ENCODE measurements at regions not wholly inside any gene's neighbourhood (a gene's known extent, or its start where the extent isn't known, plus 50 kb on each side); places are given as distances from the start of the nearest gene placed in this dataset.
"Not testable (repeated sequence)": the region's sequence is repeated elsewhere in the genome, so short reads cannot be mapped to it uniquely, and the experiment has no call there.

DNA sequence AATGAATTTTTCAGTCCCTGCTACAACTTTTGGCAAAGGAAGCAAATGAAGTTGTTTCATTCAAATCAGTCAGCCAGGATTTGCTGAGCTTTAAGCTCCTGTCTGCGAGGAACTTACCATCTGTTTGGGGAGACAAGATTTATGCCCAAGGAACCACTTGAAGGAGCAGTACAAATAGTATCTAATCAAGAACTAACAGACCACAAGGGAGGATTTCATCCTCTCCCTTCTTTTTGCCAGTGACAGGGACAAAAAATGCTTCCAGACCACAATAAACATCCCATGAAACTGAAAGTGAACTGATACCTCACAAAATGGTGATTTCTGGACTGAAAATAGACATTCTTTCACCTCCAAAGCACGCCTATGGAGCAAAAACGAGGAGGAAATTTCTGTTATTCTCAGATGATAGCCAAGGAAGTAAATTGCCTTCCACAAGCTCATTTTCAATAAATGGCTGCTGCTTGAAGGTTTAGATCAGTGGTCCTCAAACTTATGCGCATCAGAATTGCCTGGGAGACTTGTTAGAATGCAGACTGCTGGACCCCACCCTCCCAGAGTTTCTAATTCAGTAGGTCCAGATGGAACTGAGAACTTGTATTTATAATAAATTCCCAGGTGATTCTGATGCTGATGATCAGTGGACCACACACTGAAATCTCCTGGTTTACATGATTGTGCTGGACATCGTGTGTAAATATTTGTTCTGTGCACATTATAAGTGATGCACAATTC lies 202.4 kb upstream of the GADL1 start:
- no peak for DNase-seq (ENCODE audit: low spot score)

DNA sequence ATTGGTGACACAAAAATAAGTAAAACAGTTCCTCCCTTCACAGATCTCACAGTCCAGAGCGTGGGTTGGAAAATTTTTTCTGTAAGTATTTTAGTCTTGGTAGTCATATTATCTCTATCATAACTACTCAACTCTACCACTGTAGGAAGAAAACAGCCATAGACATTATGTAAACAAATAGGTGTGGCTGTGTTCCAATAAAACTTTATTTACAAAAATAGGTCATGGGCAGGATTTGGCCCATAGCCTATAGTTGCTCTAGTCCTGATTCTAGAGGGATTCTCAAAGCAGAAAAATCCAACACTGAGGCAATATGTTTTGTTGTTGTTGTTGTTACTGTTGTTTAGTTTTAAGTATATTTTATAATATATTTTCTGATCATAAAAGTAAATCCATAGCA lies 206.1 kb upstream of the GADL1 start:
- DNase-seq (ENCODE audit: low spot score): no peak

DNA sequence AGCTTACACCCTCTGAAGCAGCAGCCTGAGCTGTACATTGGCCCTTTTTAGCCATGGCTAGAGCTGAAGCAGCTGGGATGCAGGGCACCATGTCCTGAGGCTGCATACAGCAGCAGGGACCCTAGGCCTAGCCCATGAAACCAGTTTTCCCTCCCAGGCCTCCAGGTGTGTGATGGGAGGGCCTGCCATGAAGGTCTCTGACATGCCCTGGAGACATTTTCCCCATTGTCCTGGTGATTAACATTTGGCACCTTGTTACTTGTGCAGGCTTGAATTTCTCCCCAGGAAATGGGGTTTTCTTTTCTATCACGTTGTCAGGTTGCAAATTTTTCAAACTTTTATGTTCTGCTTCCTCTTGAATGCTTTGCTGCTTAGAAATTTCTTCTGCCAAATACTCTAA lies 206.8 kb upstream of the GADL1 start:
- not testable (repeated sequence) for DNase-seq (ENCODE audit: low spot score)

DNA sequence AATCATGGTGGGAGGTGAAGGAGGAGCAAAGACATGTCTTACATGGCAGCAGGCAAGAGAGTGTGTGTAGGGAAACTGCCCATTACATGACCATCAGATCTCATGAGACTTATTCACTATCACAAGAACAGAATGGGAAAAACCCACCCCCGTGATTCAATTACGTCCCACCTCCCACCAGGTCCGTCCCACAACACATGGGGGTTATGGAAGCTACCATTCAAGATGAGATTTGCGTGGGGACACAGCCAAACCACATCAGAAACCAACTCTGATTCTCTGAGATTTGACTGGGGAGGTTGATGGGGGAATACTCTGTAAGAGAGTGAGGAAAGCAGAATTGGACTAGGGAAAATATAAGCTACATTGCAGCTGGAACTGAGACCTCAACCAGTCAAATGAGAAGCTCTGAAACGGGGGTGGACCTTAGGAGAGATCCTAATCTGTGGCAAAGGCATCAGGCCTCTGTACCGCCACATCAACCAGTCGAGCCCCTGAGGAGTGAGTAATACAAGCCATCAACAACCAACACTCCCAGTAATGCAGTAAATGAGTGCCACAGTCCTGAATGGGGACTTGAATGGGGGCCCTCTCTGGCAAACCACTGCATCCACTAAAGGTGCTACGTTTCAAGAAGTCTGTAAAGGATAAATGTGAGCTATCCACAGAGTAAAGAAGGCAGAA lies 207.9 kb upstream of the GADL1 start:
- no peak for DNase-seq (ENCODE audit: low spot score)

DNA sequence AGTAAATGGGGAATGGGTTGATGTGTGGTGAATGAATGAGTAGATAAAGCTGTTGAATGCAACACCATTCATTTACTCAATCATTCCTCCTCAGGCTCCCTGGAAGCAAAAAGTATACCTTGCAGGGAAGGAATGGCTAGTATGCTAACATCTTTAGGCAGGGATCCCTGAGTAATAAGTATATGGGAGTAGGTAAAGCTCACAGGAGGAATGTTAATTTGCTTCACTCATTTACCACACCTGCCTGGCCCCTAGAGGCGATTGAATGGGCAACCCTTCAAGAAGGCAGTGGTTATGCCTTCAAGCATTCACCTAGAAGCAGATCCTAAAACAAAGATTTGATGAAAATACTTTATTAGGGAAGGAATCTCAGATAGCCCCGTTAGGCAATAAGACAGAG lies 208.7 kb upstream of the GADL1 start:
- DNase-seq (ENCODE audit: low spot score): no peak

DNA sequence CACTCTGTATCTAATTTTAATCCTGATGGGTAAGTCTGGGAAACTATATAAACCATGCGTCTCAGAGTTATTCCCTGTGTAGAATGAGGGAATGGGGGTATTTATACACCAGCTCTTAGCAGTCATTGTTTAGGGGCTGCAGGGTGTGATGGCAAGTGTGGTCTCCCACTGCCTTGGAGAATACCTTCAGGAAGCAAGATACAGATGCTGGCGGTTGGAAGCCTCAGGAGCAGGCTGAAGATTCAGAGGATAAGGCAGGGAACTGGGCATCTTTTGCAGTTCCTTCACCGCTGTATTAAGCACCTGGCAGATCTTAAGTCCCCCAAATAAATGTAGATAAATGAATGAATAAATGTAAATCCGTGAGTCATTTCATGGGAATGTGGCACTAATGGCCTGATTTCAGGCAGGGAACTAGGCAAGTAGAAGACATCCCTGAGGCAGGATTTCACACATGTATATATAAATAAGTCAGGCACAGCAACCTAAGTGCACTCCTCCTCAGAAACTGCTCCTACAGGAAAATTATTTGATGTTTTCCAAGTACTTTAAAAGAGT lies 209.2 kb upstream of the GADL1 start:
- no peak for DNase-seq (ENCODE audit: low spot score)

DNA sequence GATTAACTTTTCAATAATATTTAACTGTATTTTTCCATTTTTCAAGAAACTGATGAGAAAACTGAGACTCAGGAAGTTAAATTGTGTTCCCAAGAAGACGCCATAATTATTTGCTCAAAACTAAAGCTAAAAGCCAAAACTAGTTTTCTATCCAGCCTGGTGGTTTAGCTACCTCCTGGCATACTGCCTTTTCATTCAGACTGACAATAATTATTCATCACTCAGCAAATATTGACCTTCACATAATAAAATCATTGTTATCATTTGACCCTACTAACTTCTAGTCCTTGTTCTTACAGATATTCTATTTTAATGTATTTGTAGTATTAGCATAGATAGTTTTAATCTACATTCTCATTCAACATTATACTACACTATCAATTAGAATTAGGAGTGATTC lies 210.6 kb upstream of the GADL1 start:
- no peak for DNase-seq (ENCODE audit: low spot score)

DNA sequence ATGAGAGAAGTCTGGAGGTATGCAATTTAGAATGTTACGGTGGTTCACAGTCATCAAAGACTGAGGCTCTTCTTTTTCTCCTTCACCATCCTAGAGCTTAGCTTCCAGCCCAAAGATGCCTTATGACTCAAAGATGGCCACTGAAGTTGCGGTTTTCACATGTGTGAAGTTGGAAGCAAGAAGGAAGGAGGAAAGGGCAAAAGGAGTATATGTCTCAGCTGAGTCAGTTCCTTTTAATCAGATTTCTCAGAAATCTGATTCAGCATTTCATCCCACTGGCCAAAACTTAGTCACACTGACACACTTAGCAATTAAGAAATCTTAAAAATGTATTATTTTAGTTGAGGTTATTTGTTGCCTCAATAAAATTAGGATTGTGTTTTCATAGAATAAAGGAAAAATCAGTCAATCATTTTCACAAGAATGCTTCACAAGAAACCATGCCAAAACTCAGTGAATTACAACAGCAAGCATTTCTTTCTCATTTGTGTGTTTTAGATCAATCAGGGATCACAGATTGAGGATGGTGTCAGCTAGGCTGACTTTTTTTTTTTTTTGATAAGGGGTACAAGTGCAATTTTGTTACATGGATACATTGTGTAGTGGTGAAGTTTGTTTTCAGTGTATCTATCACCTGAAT lies 211.1 kb upstream of the GADL1 start:
- DNase-seq (ENCODE audit: low spot score): no peak

DNA sequence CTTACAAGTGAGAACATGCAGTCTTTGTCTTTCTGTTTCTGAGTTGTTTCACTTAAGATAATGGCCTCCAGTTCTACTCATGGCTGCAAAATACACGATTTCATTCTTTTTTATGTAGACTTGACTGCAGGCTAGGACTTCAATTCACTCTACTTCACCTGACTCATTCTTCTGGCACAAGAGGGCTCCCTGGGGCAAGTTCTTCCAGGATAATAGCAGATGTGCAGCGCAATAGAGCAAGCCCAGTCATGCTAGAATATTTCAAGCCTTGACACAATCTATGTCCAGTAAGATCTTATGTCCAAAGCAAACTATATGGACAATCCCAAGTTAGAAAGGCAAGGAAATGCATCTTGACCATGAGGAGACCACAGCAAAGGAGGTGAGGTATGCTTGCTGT lies 211.7 kb upstream of the GADL1 start:
- peak; percentile 46 for DNase-seq (ENCODE audit: low spot score)

DNA sequence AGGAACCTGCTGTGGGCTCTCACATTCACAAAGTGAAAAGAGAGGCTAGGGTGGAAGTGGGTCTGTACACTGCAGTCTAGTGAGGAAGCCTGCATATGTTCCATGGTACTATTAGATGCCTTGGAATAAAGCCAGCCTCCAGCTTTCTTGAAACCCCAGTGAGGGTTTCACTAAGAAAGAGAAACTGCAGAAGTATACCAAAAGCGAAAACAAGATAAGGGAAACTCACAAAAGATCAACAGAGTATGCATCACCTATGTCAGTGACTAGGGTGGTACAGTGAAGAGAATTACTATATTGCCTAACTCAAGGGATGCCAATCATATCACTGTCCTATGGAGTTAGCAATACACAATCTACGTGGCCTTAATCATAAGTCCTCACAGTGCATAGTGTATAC lies 212.5 kb upstream of the GADL1 start:
- DNase-seq (ENCODE audit: low spot score): no peak

DNA sequence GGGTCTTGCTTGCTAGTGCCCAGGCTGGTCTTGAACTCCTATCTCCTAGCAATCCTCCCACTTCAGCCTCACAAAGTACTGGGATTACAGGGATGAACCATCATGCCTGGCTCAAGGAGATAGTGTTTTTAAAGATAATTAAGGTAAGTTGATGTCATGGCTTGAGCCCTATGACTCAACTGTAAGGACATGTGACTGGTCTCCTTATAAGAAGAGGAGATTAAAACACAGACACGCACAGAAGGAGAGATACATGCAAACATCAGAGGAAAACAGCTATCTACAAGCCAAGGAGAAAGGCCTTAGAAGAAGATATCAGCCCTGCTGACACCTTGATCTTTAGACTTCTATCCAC lies 220.4 kb upstream of the GADL1 start:
- DNase-seq (ENCODE audit: low spot score): no peak

DNA sequence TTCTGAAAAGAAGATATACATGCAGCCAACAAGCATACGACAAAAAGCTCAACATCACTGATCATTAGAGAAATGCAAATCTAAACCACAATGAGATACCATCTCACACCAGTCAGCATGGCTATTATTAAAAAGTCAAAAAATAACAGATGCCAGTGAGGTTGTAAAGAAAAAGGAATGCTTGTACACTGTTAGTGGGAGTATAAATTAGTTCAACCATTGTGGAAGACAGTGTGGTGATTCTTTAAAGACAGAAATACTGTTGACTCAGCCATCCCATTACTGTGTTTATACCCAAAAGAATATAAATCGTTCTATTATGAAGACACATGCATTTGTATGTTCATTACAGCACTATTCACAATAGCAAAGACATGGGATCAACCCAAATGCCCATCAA lies 221.1 kb upstream of the GADL1 start:
- DNase-seq (ENCODE audit: low spot score): not testable (repeated sequence)

DNA sequence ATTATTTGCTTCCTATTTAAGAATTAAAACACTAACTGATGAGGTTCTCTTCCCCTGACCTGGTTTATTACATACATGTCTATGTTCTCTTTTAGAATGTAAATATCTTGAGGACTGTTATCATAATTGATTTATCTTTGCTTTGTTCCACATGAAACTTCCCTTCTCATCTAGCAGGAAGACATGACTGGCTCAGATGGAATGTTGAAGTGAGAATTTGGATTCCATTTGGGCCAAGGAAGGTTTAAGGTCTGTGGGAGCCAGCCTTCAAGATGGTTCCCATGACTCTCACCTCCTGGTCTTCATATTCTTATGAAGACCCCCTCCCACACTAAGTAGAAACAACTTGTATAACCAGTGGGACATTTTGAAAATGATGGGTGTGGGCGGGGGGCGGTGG lies 222.2 kb upstream of the GADL1 start:
- DNase-seq (ENCODE audit: low spot score): no peak

DNA sequence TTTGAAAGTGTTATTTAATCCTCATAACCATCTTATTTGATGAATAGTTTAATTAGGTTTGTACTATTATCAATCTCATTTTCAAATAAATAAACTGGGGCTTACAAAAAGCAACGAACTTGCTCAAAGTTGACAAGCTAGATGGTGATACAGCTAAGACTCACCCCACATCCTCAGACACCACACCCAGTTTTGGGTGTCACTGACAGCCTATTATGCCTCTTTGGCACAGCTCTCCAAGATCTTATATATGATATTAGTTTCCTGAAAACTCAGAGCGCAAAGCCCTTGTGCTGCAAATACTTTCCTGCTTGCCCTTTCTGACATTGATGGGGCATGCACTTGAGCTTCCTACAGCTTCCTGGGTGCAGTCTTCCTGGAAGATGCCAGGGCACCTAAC lies 223.4 kb upstream of the GADL1 start:
- DNase-seq (ENCODE audit: low spot score): no peak

DNA sequence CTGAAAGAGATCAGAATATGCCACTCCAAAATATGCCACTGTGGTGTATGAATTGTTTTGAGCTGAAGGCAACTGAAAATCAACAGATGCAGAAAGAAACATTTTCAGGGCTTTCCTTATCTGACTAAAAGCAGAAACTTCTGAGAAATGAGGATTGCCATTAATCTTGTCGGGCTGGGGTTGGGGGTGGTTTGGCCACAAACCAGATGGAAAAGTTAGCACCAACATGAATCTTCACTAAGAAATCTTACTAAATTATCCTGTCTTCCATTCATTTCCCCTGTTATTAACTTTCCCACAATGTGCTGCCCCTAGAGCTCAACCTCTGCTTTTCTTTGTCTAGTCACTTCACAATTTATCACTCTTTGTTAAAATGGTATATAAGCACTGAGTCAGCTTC lies 229.9 kb upstream of the GADL1 start:
- DNase-seq (ENCODE audit: low spot score): no peak

DNA sequence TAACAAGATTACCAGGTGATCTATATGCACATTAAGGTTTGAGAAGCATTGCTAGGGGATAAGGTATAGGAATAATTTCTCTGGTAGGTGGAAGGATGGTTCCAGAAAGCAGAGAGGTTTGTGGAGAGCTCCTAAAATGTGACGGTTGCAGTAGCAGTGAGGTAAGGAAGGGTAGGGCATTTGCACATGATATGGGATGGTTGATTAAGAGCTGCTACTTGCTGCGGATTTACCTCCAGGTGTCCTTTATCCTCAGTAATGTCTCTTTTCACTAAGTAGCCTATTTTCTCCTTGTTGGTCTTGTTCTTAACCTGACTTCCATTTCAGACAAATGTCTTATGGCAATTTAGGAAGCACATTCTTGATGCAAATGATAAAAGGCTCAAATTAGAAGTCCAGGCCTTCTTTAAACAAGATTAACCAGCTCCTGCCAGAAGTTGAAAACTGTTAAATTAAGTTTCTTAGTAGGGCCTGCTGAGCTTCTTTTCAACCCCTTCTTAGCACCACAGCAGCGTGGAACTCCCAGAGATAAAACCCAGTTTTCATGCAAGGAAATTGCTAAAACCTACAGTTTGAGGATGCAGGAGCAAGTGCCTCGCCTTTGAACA lies 231.1 kb upstream of the GADL1 start:
- DNase-seq (ENCODE audit: low spot score): no peak

DNA sequence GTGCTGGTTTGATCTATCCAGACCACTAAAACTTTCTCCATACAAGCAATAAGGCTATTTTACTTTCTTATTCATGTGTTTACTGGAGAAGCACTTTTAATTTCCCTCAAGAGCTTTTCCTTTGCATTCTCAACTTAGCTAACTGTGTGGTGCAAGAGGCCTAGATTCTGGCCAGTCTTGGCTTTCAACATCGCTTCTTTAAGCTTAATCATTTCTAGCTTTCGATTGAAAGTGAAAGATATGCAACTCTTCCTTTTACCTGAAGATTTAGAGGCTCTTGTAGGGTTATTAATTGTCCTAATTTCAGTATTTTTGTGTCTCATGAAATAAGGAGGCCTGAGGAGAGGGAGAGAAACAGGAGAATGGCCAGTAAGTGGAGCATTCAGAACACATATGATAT lies 234.8 kb upstream of the GADL1 start:
- DNase-seq (ENCODE audit: low spot score): no peak

DNA sequence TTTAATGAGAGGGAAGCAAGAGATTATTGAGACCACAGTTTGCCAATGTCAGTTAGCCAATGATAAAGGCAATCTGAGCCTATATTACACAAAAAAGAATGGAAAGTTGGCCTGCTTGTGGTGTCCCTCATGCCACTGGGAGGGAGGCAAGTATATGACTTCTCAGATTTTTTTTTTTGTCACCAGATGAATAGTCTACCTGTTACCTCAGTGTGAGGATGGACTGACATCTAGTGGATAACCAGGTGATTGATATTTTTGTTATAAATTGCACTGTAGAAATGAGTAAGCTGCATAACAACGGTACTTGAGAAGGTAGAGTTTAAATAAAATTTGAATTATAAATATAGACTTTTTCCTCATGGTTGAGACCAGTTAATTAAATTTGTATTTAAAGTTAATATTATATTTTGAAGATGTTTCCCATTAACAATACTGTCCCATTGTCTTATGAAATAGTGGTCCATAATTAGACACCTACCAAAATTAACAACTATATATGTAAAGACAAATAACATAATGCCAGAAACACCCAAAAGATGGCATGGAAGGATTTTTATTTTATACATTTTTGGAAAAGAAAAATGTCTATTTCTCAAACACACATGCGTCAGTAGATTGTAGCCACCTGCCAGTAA lies 237.8 kb upstream of the GADL1 start:
- DNase-seq (ENCODE audit: low spot score): no peak

DNA sequence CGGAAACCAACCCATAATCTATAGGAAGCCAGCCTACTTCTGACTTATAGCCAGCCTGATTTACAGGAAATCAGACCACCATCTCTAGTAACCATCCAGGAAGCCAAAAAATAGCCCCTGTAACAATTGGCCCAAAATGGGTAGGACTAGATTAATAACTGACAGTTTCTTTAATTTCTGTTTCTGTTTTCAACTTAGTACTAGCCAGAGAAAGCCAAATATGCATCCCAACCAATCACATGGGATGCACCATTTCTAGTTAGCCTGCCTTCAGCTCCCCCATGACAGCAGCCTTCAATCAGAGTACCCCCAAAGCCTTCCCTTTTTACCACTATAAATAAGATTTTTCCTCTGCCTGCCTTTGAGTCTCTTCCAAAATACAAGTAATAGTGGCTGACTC lies 239.1 kb upstream of the GADL1 start:
- DNase-seq (ENCODE audit: low spot score): no peak

DNA sequence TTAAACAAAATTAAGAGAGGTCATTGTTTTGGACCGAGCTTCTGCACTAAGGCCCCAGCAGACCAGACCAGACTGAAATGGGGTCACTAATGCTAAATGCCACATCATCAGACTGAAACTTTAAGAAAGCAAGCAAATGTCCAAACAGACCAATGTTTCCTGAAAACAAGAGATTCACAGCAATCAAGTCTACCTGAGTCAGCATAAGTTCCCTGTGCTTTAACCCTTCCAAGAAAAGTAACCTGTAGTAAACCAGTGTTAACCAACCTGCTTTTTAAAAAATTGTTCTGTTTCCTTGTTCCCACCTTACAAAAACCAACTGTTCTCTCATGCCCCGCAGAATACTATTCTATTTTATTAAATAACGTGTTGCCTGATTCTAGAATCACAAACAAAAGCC lies 241.1 kb upstream of the GADL1 start:
- no peak for DNase-seq (ENCODE audit: low spot score)

DNA sequence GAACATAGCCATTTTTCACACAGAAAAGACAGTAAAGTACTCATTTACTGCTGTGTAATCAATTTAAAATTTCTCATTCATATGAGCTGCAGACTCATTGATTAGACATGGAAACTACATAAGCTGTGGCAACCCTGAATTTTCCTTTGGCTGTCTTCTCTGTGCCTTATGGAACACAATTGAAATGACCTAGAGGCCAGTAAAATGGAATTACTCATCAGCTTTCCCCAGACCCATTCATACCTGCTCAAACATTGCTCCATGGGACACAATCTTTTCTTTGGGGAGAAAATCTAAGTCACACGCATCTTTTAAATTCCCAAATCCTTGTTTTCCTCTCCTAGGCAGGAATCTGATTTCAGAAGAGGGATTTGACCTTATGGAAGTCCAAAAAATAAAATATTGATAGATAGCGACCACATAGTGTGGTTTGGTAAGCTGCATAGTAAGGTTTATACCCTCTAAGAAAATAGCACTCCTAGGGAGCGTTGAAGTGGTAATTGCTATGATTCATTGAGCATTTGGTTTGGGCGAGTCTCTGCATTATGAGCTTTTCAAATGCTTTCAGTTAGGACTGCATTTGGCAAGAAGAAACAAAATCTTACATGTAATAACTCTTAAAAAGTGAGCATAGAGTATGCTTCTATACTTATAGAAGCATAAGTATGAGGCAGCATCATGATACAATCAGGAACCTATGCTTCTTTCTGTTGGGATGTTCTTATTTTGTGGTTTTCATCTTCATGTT lies 243.4 kb upstream of the GADL1 start:
- DNase-seq (ENCODE audit: low spot score): no peak
